ENCODE measurements at regions not wholly inside any gene's neighbourhood (a gene's known extent, or its start where the extent isn't known, plus 50 kb on each side); places are given as distances from the start of the nearest gene placed in this dataset.

DNA sequence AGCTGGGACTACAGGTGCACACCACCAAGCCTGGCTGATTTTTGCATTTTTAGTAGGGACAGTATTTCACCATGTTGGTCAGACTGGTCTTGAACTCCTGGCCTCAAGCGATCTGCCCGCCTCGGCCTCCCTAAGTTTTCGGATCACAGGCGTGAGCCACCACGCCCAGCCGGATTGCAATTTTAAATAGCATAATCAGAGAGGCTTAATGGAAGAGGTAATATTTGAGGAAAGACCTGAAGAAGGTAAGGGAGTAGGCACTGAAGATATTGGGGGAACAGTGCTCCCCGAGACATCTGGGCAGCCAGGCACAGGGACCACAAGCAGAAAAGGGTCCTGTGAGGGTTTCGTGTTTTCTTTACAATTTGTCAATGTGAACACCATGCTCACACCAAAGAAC is 61.4 kb upstream of the USP6NL start:
- TF ChIP-seq, protein P1, sequence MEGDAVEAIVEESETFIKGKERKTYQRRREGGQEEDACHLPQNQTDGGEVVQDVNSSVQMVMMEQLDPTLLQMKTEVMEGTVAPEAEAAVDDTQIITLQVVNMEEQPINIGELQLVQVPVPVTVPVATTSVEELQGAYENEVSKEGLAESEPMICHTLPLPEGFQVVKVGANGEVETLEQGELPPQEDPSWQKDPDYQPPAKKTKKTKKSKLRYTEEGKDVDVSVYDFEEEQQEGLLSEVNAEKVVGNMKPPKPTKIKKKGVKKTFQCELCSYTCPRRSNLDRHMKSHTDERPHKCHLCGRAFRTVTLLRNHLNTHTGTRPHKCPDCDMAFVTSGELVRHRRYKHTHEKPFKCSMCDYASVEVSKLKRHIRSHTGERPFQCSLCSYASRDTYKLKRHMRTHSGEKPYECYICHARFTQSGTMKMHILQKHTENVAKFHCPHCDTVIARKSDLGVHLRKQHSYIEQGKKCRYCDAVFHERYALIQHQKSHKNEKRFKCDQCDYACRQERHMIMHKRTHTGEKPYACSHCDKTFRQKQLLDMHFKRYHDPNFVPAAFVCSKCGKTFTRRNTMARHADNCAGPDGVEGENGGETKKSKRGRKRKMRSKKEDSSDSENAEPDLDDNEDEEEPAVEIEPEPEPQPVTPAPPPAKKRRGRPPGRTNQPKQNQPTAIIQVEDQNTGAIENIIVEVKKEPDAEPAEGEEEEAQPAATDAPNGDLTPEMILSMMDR (IDR thresholded peaks at IDR 0.05; ENCODE audit: low read depth, low read length, missing input control) = no peak
- no peak for TF ChIP-seq TAF1 (conservative IDR thresholded peaks at IDR 0.05)
